GM21723 (cell line): ENCODE measurements at regions not wholly inside any gene's neighbourhood (a gene's known extent, or its start where the extent isn't known, plus 50 kb on each side); places are given as distances from the start of the nearest gene placed in this dataset.
A peak's percentile ranks its signal among the peaks of the same experiment; 100 is the strongest.
"Not testable (repeated sequence)": the region's sequence is repeated elsewhere in the genome, so short reads cannot be mapped to it uniquely, and the experiment has no call there.

Source experiments
- ATAC-seq: cut with Tn5 transposase; IDR thresholded peaks from one replicate; pipeline ENCODE4 v1.9.1; 2021; ENCODE audit warnings: mild to moderate bottlenecking, moderate library complexity; ENCODE audit not compliant: unreplicated experiment

GRCh38 chr2:38484957-38485356 is 107.9 kb upstream of the ATL2 start:
- no peak for ATAC-seq

- no peak for ATAC-seq
Measured at GRCh38 chr2:38483776-38484501, 106.9 kb upstream of the ATL2 start.

- not testable (repeated sequence) for ATAC-seq
Measured at GRCh38 chr2:38482710-38483109, 105.6 kb upstream of the ATL2 start.

DNA sequence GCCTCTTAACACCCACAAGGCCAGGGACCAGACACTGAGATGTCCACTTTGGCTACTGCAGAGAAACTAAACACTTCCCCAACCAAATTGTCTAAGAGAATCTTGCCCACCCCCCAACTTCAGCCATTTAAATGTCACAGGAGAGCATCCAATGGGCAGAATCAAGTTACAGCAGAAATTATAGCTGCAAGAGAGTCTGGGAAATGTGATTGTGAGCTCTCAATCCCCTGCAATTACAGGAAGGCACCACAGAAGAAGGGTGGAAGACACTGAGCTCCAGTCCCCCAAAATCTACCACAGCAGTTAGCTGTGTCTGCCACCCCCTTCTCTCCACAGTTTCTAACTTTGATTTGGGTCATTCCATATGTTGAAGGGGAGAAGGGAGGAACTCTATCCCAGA is 103.5 kb upstream of the ATL2 start:
- ATAC-seq = no peak

GRCh38 chr2:38477006-38477405 is 99.9 kb upstream of the ATL2 start:
- ATAC-seq = no peak

DNA sequence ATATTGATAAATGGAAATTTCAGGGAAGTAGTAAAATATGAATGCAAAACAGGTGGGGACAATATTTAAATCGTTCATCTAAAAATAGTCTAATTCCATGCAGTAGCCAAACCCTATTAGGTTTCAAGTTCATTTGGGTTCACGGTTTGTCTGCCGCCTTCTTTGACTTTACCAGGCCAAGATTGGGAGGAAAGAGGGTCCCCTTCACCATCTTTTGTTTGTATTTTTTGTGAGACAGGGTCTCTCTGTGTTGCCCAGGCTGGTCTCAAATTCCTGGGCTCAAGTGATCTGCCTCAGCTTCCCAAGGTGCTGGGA is 98.5 kb upstream of the ATL2 start:
- ATAC-seq = no peak

DNA sequence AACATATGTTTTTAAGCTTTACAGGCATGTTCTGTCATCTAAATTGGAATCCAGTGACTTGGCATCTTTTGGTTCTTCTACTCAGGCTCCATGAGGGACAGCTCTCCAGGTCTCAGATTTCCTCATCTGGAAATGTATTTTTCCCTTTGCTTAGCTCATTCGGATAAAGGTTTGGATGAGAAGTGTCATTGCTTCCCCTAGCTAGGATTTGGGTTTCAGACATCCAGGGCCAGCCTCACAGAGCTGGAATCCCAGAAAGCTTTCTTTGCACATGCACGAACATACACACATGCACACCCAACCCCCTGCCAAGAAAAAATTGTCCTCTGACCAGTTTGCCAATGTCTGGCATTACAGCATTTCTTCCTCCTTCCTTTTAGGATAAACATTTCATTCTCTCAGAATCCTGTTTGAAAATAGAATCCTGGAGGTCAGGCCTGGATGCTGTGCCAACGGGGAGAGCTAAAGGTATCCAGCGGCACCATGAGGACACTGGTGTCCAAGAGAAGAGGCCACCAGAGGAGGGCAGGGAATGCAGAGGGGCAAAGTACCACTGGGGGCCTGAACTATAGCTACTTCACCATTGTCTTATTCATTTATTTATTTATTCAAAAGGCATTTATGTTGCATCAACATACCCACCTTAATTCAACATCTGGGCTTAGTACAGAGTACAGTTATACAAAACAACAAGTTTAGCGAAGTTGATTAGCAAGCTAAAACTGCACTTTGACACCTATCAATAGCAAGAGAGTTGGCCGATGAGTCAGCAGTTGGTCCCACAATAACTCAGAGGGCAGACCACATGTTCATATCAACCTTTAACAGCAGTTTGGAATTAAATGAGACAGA is 97.9 kb upstream of the ATL2 start:
- ATAC-seq = no peak

DNA sequence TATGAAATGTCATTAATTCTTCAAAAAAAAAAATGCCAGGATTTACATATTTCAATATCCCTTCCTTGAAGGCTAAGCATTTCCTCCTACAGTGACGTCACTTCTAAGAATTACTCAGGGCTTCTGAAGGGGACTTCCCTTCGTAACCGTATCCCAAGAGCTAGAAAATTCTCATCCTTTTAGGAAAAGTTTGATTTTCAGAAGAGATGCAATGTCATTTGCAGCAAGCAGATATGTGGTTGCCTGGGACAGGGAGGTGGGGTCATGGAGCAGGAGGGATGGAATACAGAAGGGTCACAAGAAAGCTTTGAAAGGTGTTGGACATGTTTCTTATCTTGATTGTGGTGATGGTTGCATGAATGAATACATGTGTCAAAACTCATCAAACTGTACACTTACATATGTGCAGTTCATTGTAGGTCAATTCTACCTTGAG is 97.0 kb upstream of the ATL2 start:
- no peak for ATAC-seq

GRCh38 chr2:38473333-38474005 is 96.4 kb upstream of the ATL2 start:
- no peak for ATAC-seq

GRCh38 chr2:38470115-38470514 is 93.0 kb upstream of the ATL2 start:
- ATAC-seq = no peak

- no peak for ATAC-seq
Measured at GRCh38 chr2:38467768-38468455, 90.8 kb upstream of the ATL2 start.

GRCh38 chr2:38466876-38467767 is 90.0 kb upstream of the ATL2 start:
- no peak for ATAC-seq

GRCh38 chr2:38466409-38466808 is 89.3 kb upstream of the ATL2 start:
- no peak for ATAC-seq

GRCh38 chr2:38465789-38466127 is 88.7 kb upstream of the ATL2 start:
- peak; percentile 73 for ATAC-seq

- peak; percentile 10 for ATAC-seq
Measured at GRCh38 chr2:38464971-38465788, 88.1 kb upstream of the ATL2 start.

GRCh38 chr2:38463752-38464151 is 86.7 kb upstream of the ATL2 start:
- no peak for ATAC-seq

GRCh38 chr2:38462121-38462661 is 85.1 kb upstream of the ATL2 start:
- ATAC-seq = no peak

GRCh38 chr2:38461470-38461869 is 84.4 kb upstream of the ATL2 start:
- ATAC-seq = no peak

GRCh38 chr2:38460313-38460712 is 83.2 kb upstream of the ATL2 start:
- ATAC-seq = no peak
